Uterus (tissue), 3 donors: ENCODE measurements at regions not wholly inside any gene's neighbourhood (a gene's known extent, or its start where the extent isn't known, plus 50 kb on each side); places are given as distances from the start of the nearest gene placed in this dataset.

ENCODE experiments used
- DNase-seq, 2 donors: peaks; one replicate each; pipeline ENCODE4 v3.0.0-alpha.2; 2019 to 2020
- H3K27ac ChIP-seq, 2 donors: fragments of 200-600 bp; sonication (generic); 1 replicate in 1 of 2; 2 replicates in 1 of 2; pipeline ENCODE4 v1.5.1; 2016 to 2018
- H3K27me3 ChIP-seq, 2 donors: fragments of 200-600 bp; sonication (generic); one replicate each; pipeline ENCODE4 v1.5.1; 2018 to 2019; ENCODE audit warnings: control low read depth in 1 of 2
- H3K36me3 ChIP-seq, 2 donors: fragments of 200-600 bp; sonication (generic); one replicate each; pipeline ENCODE4 v1.5.1; 2019; ENCODE audit warnings: control low read depth in 1 of 2
- H3K4me1 ChIP-seq, 2 donors: fragments of 200-600 bp; sonication (generic); one replicate each; pipeline ENCODE4 v1.5.1; 2018 to 2019; ENCODE audit warnings: control low read depth in 1 of 2
- H3K4me3 ChIP-seq, 2 donors: fragments of 200-600 bp; sonication (generic); 1 replicate in 1 of 2; 2 replicates in 1 of 2; pipeline ENCODE4 v1.5.1; 2018 to 2019; ENCODE audit warnings: mild to moderate bottlenecking in 1 of 2
- H3K9me3 ChIP-seq, 2 donors: fragments of 200-600 bp; sonication (generic); one replicate each; pipeline ENCODE4 v1.5.1; 2019; ENCODE audit warnings: control low read depth in 1 of 2
- POLR2A ChIP-seq, 2 donors: fragments of 450-650 bp; IDR thresholded peaks; one replicate each; pipeline ENCODE4 v1.6.1; 2016; ENCODE audit warnings: antibody characterized with exemption in 2 of 2, mild to moderate bottlenecking in 1 of 2, moderate library complexity in 1 of 2
- intact Hi-C: fragments of 100-400 bp; cut with DNase I; formaldehyde crosslinking; loops from one replicate; pipeline ENCODE4 v1.15.1; 2023; ENCODE audit warnings: low total_unique reads
- TF ChIP-seq, protein P1 (sequence below), 4 experiments: fragments of 200-600 bp in 2 of 4; fragments of 450-650 bp in 2 of 4; sonication (generic) in 2 of 4; IDR thresholded peaks; one replicate each; pipeline ENCODE4 v1.5.1; 2016 to 2019; ENCODE audit warnings: antibody characterized with exemption in 4 of 4, mild to moderate bottlenecking in 2 of 4, moderate library complexity in 1 of 4
- donor health status: DM: yes; HTN: yes; CAD: no.

DNA sequence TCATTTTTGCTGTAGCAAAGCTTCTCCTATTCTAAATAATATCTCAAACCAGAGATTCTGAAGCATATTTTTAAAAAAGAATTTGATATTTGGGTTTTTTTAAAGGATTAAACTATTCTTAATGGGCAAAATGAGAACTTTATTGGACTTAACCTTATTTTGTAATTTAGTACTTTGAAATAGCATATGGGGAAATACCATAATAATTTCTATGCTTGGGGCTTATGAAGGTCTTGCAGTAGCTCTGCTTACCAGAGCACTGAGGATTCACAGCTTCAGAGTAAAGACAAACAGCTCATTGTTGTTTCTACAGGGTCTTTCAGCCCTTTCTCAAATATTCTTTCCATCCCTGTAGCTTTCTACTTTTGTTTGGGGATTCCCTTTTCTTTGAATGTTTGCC lies 111.2 kb upstream of the ZNF648 start:
- DNase-seq = no peak
- Histone ChIP-seq H3K4me1 (no peaks in the 10 kb centered on the region), H3K36me3 (no peaks in the 10 kb centered on the region), H3K27me3 (no peaks in the 10 kb centered on the region), H3K27ac (no peak overlapping the region), H3K9me3 (no peaks in the 10 kb centered on the region), H3K4me3 (no peak overlapping the region)
- intact Hi-C loops = no loop called here
- TF ChIP-seq, protein P1, sequence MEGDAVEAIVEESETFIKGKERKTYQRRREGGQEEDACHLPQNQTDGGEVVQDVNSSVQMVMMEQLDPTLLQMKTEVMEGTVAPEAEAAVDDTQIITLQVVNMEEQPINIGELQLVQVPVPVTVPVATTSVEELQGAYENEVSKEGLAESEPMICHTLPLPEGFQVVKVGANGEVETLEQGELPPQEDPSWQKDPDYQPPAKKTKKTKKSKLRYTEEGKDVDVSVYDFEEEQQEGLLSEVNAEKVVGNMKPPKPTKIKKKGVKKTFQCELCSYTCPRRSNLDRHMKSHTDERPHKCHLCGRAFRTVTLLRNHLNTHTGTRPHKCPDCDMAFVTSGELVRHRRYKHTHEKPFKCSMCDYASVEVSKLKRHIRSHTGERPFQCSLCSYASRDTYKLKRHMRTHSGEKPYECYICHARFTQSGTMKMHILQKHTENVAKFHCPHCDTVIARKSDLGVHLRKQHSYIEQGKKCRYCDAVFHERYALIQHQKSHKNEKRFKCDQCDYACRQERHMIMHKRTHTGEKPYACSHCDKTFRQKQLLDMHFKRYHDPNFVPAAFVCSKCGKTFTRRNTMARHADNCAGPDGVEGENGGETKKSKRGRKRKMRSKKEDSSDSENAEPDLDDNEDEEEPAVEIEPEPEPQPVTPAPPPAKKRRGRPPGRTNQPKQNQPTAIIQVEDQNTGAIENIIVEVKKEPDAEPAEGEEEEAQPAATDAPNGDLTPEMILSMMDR (IDR thresholded peaks at IDR 0.05) = no peak
- TF ChIP-seq POLR2A (IDR thresholded peaks at IDR 0.05) = no peak

DNA sequence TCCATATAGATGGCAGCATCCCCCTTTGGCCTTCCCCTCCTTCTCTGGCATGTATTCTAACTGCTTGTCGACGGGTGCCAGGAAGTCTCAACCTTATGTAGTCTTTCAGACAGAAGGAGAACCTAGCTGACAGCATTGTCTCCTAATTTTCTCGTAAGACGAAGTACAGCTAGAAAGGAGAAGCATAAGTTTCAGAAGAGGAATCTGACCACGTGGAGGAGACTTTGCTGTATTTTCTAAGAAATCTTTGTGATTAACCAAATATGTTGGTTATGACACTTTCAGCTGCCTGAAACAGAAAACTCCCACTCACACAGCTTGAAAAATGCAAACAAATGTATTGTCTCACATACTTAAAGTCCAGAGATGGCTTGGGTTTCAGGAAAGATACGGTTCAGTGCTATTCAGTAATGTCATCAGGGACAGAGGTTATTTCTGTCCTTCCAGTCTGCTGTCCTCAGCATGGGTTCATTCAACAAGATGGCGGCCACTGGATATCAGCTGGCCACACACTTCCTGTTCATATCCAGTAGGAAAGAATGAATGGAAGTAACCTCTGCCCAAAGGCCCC lies 109.5 kb upstream of the ZNF648 start:
- Histone ChIP-seq H3K4me3 (no peak overlapping the region), H3K27me3 (no peaks in the 10 kb centered on the region), H3K27ac (no peak overlapping the region), H3K36me3 (no peaks in the 10 kb centered on the region), H3K4me1 (no peaks in the 10 kb centered on the region), H3K9me3 (no peaks in the 10 kb centered on the region)
- TF ChIP-seq, protein P1 (IDR thresholded peaks at IDR 0.05) = no peak
- TF ChIP-seq POLR2A (IDR thresholded peaks at IDR 0.05) = no peak
- no peak for DNase-seq
- intact Hi-C loops = no loop called here

DNA sequence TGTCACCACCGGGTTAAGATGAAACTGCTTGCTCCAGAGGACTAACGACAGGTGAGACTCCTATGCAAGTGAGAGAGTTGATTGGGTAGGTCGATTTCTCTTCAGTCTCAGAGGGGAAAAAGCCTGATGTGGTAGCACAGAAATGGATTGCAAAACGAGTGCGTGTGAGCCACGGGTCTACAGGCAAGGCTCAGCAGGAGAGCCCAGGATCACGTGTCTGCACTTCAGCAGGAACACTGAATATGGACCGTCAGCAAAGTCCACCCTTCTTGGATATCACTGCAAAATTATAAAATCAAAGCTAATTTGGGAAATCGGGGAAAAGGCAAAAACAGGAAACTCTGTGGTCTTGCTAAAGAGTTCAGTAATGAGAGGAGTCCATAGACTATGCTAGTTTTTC lies 107.7 kb upstream of the ZNF648 start:
- no peak for DNase-seq
- Histone ChIP-seq H3K9me3 (no peaks in the 10 kb centered on the region), H3K27ac (no peak overlapping the region), H3K4me3 (no peak overlapping the region), H3K4me1 (no peaks in the 10 kb centered on the region), H3K27me3 (no peaks in the 10 kb centered on the region), H3K36me3 (no peaks in the 10 kb centered on the region)
- TF ChIP-seq, protein P1 (IDR thresholded peaks at IDR 0.05) = no peak
- TF ChIP-seq POLR2A (IDR thresholded peaks at IDR 0.05) = no peak
- intact Hi-C loops = no loop called here

DNA sequence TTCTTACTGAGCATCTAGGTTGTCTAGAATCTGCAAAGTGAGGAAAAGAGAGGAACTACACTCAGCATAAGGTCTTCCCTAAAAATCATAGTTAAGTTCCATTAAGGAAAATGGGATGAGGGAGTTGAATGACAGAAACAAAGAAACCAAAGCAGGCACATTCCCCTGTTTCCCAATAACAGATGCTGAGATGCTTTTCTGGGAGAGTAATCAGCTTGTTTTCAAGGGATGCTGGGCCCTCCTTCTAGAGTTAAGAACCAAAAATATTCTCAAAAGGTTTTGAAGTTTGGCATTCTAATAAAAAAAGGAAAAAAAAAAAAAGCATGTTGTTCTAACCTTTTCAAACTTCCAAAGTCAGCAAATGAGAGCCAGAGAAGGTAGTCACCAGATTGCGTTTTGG lies 105.2 kb upstream of the ZNF648 start:
- Histone ChIP-seq H3K4me1 (no peaks in the 10 kb centered on the region), H3K27me3 (no peaks in the 10 kb centered on the region), H3K27ac (no peak overlapping the region), H3K4me3 (no peak overlapping the region), H3K9me3 (no peaks in the 10 kb centered on the region), H3K36me3 (no peaks in the 10 kb centered on the region)
- no peak for DNase-seq
- intact Hi-C loops = no loop called here
- TF ChIP-seq POLR2A (IDR thresholded peaks at IDR 0.05) = no peak

DNA sequence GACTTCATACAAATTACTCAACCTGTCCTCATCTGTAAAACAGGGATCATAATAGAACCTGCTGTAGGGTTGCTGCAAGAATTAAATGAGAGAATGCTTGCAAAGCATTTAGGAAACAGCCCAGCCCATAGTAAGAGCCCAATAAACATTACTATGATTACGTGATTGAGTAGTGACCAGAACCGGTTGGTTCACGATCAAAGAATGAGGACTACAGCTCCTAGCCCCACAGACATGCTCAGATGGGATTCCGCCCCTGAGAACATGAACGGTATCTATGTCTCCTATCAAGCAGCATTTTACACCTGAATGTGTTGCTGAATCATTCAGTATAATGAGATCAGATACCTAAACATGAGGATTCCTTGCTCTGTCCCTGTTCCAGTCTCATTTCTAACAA lies 104.8 kb upstream of the ZNF648 start:
- no peak for TF ChIP-seq POLR2A (IDR thresholded peaks at IDR 0.05)
- TF ChIP-seq, protein P1 (IDR thresholded peaks at IDR 0.05) = no peak
- intact Hi-C loops = no loop called here
- no peak overlapping the region for H3K27ac ChIP-seq
- H3K9me3 ChIP-seq = no peaks in the 10 kb centered on the region
- no peaks in the 10 kb centered on the region for H3K36me3 ChIP-seq
- H3K4me3 ChIP-seq = no peak overlapping the region
- H3K27me3 ChIP-seq = no peaks in the 10 kb centered on the region
- no peaks in the 10 kb centered on the region for H3K4me1 ChIP-seq
- no peak for DNase-seq

DNA sequence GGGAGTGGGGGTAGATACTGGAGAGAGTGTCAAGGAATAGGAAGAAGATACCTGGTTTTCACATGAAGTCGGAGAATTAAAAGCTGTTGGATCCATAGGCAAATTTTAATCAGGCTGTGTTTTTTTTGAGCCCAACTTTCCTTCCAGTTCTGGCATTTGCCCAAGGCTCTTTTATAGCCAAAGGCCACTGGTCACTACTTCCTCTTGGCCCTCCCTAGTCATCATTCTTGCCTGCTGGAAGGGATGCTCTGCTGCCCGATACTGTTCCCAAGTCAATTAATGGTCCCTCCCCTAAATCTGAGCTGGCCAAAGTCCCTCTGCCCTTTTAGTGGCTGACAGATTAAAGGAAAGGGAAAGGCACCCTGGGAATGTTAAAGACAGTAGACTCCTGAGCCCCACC lies 102.8 kb upstream of the ZNF648 start:
- DNase-seq = no peak
- intact Hi-C loops = no loop called here
- TF ChIP-seq POLR2A (IDR thresholded peaks at IDR 0.05) = no peak
- TF ChIP-seq, protein P1 (IDR thresholded peaks at IDR 0.05) = no peak
- Histone ChIP-seq H3K4me3 (no peak overlapping the region), H3K27me3 (no peaks in the 10 kb centered on the region), H3K4me1 (no peaks in the 10 kb centered on the region), H3K27ac (peak overlapping the region; percentile 17 to 47), H3K36me3 (no peaks in the 10 kb centered on the region), H3K9me3 (no peaks in the 10 kb centered on the region)
